Vagina (tissue), 2 donors: ENCODE measurements at regions not wholly inside any gene's neighbourhood (a gene's known extent, or its start where the extent isn't known, plus 50 kb on each side); places are given as distances from the start of the nearest gene placed in this dataset.

Experiments used
- DNase-seq, 2 donors: peaks; one replicate each; pipeline ENCODE4 v3.0.0-alpha.2; 2017; ENCODE audit errors: extremely low spot score in 2 of 2
- H3K27ac ChIP-seq: fragments of 200-600 bp; sonication (generic); one replicate; pipeline ENCODE4 v1.5.1; 2019
- H3K27me3 ChIP-seq: fragments of 200-600 bp; sonication (generic); one replicate; pipeline ENCODE4 v1.5.1; 2019
- H3K36me3 ChIP-seq, 2 donors: fragments of 200-600 bp; sonication (generic); one replicate each; pipeline ENCODE4 v1.5.1; 2017 to 2019
- H3K4me1 ChIP-seq: fragments of 200-600 bp; sonication (generic); one replicate; pipeline ENCODE4 v1.5.1; 2019
- H3K4me3 ChIP-seq, 2 donors: fragments of 200-600 bp; sonication (generic); 1 replicate in 1 of 2; 2 replicates in 1 of 2; pipeline ENCODE4 v1.5.1; 2016 to 2019
- H3K9me3 ChIP-seq: fragments of 200-600 bp; sonication (generic); one replicate; pipeline ENCODE4 v1.5.1; 2019
- CTCF ChIP-seq, 3 experiments: fragments of 450-650 bp in 2 of 3; fragments of 200-600 bp in 1 of 3; sonication (generic) in 1 of 3; IDR thresholded peaks; one replicate each; pipeline ENCODE4 v1.5.1; 2017 to 2019; ENCODE audit warnings: antibody characterized with exemption in 3 of 3, mild to moderate bottlenecking in 2 of 3, moderate library complexity in 2 of 3
- POLR2A ChIP-seq, 2 donors: fragments of 450-650 bp; IDR thresholded peaks; one replicate each; pipeline ENCODE4 v1.6.1; 2017; ENCODE audit warnings: antibody characterized with exemption in 2 of 2, mild to moderate bottlenecking in 2 of 2, moderate library complexity in 2 of 2
- POLR2AphosphoS5 ChIP-seq, 2 donors: sonication (generic); formaldehyde crosslinking; IDR thresholded peaks; one replicate each; pipeline ENCODE4 v1.9.0; 2017; ENCODE audit warnings: antibody characterized with exemption in 2 of 2, mild to moderate bottlenecking in 2 of 2, low read depth in 1 of 2; ENCODE audit not compliant: insufficient read depth in 1 of 2
- intact Hi-C: fragments of 100-400 bp; cut with DNase I; formaldehyde crosslinking; loops from one replicate; pipeline ENCODE4 v1.15.1; 2023

DNA sequence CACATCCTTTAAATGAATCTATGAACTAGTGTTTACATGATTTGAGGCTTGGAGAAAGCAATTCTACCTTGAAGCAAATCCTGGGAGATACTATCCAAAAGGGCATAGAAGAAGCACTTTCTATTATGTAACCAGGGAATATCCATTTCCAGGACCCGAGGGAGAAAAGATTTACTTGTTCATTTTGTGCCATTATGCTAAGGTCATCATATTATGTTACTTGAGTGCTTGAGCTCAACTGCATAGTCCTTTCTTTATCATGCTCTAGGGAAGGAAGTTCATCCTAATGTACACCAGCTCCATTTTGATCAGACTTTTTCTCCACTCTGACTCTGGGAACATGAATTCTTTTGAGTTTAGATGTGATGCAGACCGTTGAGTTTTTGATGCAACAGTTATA lies 188.6 kb upstream of the SNX7 start:
- no peaks in the 10 kb centered on the region for H3K27me3 ChIP-seq
- TF ChIP-seq POLR2AphosphoS5 (IDR thresholded peaks at IDR 0.05; ENCODE audit: insufficient read depth in 1 of 2, low read depth in 1 of 2) (no peak), CTCF (IDR thresholded peaks at IDR 0.05) (no peak), POLR2A (IDR thresholded peaks at IDR 0.05) (no peak)
- intact Hi-C loops, result no loop called here

GRCh38 chr1:98471633-98472032 lies 189.9 kb upstream of the SNX7 start:
- Histone ChIP-seq H3K4me3 (no peak overlapping the region), H3K36me3 (no peaks in the 10 kb centered on the region), H3K27ac (no peak overlapping the region), H3K9me3 (no peaks in the 10 kb centered on the region), H3K4me1 (no peaks in the 10 kb centered on the region), H3K27me3 (no peaks in the 10 kb centered on the region)
- intact Hi-C loops, result no loop called here
- no peak for DNase-seq
- TF ChIP-seq POLR2A (IDR thresholded peaks at IDR 0.05) (no peak), CTCF (IDR thresholded peaks at IDR 0.05) (no peak), POLR2AphosphoS5 (IDR thresholded peaks at IDR 0.05; ENCODE audit: insufficient read depth in 1 of 2, low read depth in 1 of 2) (no peak)

More for the DNA sequence above, 188.6 kb upstream of the SNX7 start:
- no peaks in the 10 kb centered on the region for H3K36me3 ChIP-seq
- no peak overlapping the region for H3K27ac ChIP-seq
- H3K4me3 ChIP-seq, result no peak overlapping the region
- no peaks in the 10 kb centered on the region for H3K4me1 ChIP-seq
- no peak for DNase-seq
- H3K9me3 ChIP-seq, result no peaks in the 10 kb centered on the region

GRCh38 chr1:98468111-98468717 lies 193.3 kb upstream of the SNX7 start:
- no peaks in the 10 kb centered on the region for H3K9me3 ChIP-seq
- no peaks in the 10 kb centered on the region for H3K27me3 ChIP-seq
- H3K4me1 ChIP-seq, result no peaks in the 10 kb centered on the region
- H3K4me3 ChIP-seq, result no peak overlapping the region
- H3K36me3 ChIP-seq, result no peaks in the 10 kb centered on the region
- H3K27ac ChIP-seq, result no peak overlapping the region
- intact Hi-C loops, result no loop called here
- TF ChIP-seq POLR2A (IDR thresholded peaks at IDR 0.05) (no peak), CTCF (IDR thresholded peaks at IDR 0.05) (peak in 2 of 3 experiments; percentile 54 to 61), POLR2AphosphoS5 (IDR thresholded peaks at IDR 0.05; ENCODE audit: insufficient read depth in 1 of 2, low read depth in 1 of 2) (no peak)
- no peak for DNase-seq

DNA sequence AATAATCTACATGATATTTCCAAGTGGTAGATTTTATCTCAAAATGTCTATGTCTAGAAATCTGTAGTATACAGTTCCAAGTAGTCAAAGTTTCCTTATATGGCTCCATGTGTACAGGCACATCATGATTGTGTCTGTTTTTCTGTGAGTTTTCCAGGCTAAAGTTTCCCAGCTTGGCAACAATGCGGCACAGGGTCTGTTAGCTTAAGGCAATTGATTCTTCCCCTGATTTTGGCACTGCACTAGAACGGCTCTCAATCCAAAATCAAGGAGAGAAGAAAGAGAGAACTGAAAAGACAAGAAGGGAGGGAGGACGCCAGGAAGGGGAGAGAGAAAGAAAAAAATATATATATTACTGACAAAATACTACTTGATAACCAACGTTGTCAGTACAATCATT lies 193.9 kb upstream of the SNX7 start:
- Histone ChIP-seq H3K9me3 (no peaks in the 10 kb centered on the region), H3K27ac (no peak overlapping the region), H3K36me3 (no peaks in the 10 kb centered on the region), H3K27me3 (no peaks in the 10 kb centered on the region), H3K4me3 (no peak overlapping the region), H3K4me1 (no peaks in the 10 kb centered on the region)
- TF ChIP-seq POLR2A (IDR thresholded peaks at IDR 0.05), result no peak
- no peak for TF ChIP-seq CTCF (IDR thresholded peaks at IDR 0.05)
- no peak for TF ChIP-seq POLR2AphosphoS5 (IDR thresholded peaks at IDR 0.05; ENCODE audit: insufficient read depth in 1 of 2, low read depth in 1 of 2)
- DNase-seq, result no peak
- intact Hi-C loops, result no loop called here

GRCh38 chr1:98467122-98467521 lies 194.4 kb upstream of the SNX7 start:
- Histone ChIP-seq H3K36me3 (no peaks in the 10 kb centered on the region), H3K27ac (no peak overlapping the region), H3K27me3 (no peaks in the 10 kb centered on the region), H3K4me3 (no peak overlapping the region), H3K4me1 (no peaks in the 10 kb centered on the region), H3K9me3 (no peaks in the 10 kb centered on the region)
- intact Hi-C loops, result no loop called here
- TF ChIP-seq CTCF (IDR thresholded peaks at IDR 0.05), result no peak
- TF ChIP-seq POLR2AphosphoS5 (IDR thresholded peaks at IDR 0.05; ENCODE audit: insufficient read depth in 1 of 2, low read depth in 1 of 2), result no peak
- no peak for TF ChIP-seq POLR2A (IDR thresholded peaks at IDR 0.05)
- no peak for DNase-seq
